ENCODE measurements at regions not wholly inside any gene's neighbourhood (a gene's known extent, or its start where the extent isn't known, plus 50 kb on each side); places are given as distances from the start of the nearest gene placed in this dataset.

- TF ChIP-seq, protein P1, sequence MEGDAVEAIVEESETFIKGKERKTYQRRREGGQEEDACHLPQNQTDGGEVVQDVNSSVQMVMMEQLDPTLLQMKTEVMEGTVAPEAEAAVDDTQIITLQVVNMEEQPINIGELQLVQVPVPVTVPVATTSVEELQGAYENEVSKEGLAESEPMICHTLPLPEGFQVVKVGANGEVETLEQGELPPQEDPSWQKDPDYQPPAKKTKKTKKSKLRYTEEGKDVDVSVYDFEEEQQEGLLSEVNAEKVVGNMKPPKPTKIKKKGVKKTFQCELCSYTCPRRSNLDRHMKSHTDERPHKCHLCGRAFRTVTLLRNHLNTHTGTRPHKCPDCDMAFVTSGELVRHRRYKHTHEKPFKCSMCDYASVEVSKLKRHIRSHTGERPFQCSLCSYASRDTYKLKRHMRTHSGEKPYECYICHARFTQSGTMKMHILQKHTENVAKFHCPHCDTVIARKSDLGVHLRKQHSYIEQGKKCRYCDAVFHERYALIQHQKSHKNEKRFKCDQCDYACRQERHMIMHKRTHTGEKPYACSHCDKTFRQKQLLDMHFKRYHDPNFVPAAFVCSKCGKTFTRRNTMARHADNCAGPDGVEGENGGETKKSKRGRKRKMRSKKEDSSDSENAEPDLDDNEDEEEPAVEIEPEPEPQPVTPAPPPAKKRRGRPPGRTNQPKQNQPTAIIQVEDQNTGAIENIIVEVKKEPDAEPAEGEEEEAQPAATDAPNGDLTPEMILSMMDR (IDR thresholded peaks at IDR 0.05) = no peak
- TF ChIP-seq POLR2A (IDR thresholded peaks at IDR 0.05) (no peak), EP300 (IDR thresholded peaks at IDR 0.05) (no peak)
Observed at GRCh38 chrX:140297273-140297672, 207.6 kb downstream of the SOX3 start.
